ENCODE measurements at regions not wholly inside any gene's neighbourhood (a gene's known extent, or its start where the extent isn't known, plus 50 kb on each side); places are given as distances from the start of the nearest gene placed in this dataset.

- no peak for TF ChIP-seq CTCF (IDR thresholded peaks at IDR 0.05)
- no peak for TF ChIP-seq EZH2 (IDR thresholded peaks at IDR 0.05)
- no peak for TF ChIP-seq EZH2phosphoT487 (IDR thresholded peaks at IDR 0.05)
These were observed 334.5 kb upstream of the CYRIA start for GRCh38 chr2:17000184-17000482.

Measured in neural progenitor cell (in vitro differentiated cells).